ENCODE measurements at regions not wholly inside any gene's neighbourhood (a gene's known extent, or its start where the extent isn't known, plus 50 kb on each side); places are given as distances from the start of the nearest gene placed in this dataset.

- peak; percentile 83 to 91 for ATAC-seq (ENCODE audit: low FRiP score in 2 of 2)
- Histone ChIP-seq H3K4me3 (no peak overlapping the region), H3K4me1 (peaks cover 0 to 7% (median 0%) of the 10 kb centered on the region in 4 donors), H3K27me3 (no peaks in the 10 kb centered on the region), H3K36me3 (no peaks in the 10 kb centered on the region), H3K27ac (no peak overlapping the region), H3K9me3 (no peaks in the 10 kb centered on the region)
- TF ChIP-seq POLR2A (IDR thresholded peaks at IDR 0.05) (no peak), CTCF (IDR thresholded peaks at IDR 0.05) (peak; percentile 57 to 84 (median 76))
- DNase-seq, result peak in 1 of 2 donors; percentile 64
- 26 to 27% methylated on average over 4 of the region's 4 CpGs for whole genome bisulfite sequencing, 2 donors
Observed at GRCh38 chr5:42889311-42889933, 77.7 kb upstream of the SELENOP start.

GRCh38 chr5:42888771-42889170 lies 77.1 kb upstream of the SELENOP start:
- TF ChIP-seq EP300 (IDR thresholded peaks at IDR 0.05) (no peak), POLR2A (IDR thresholded peaks at IDR 0.05) (no peak), POLR2AphosphoS5 (IDR thresholded peaks at IDR 0.05) (no peak), CTCF (IDR thresholded peaks at IDR 0.05) (no peak)
- H3K4me3 ChIP-seq, result no peak overlapping the region
- no peaks in the 10 kb centered on the region for H3K9me3 ChIP-seq
- no peak for DNase-seq
- H3K27me3 ChIP-seq, result no peaks in the 10 kb centered on the region
- H3K4me1 ChIP-seq, result peaks cover 0 to 7% (median 0%) of the 10 kb centered on the region in 4 donors
- no peaks in the 10 kb centered on the region for H3K36me3 ChIP-seq
- ATAC-seq (ENCODE audit: low FRiP score in 2 of 2), result no peak
- no peak overlapping the region for H3K27ac ChIP-seq
- 65 to 66% methylated on average over 7 of the region's 7 CpGs for WGBS, 2 donors

- DNase-seq (no peak), ATAC-seq (ENCODE audit: low FRiP score in 2 of 2) (no peak)
- Histone ChIP-seq H3K27ac (no peak overlapping the region), H3K4me3 (no peak overlapping the region), H3K9me3 (no peaks in the 10 kb centered on the region), H3K4me1 (peaks cover 0 to 7% (median 0%) of the 10 kb centered on the region in 4 donors), H3K27me3 (no peaks in the 10 kb centered on the region), H3K36me3 (no peaks in the 10 kb centered on the region)
- WGBS, 2 donors, result 33 to 41% methylated on average over 1 of the region's 1 CpG
- no peak for TF ChIP-seq POLR2A (IDR thresholded peaks at IDR 0.05)
- no peak for TF ChIP-seq POLR2AphosphoS5 (IDR thresholded peaks at IDR 0.05)
- no peak for TF ChIP-seq CTCF (IDR thresholded peaks at IDR 0.05)
Observed at GRCh38 chr5:42887575-42887974, 75.9 kb upstream of the SELENOP start.

- TF ChIP-seq POLR2AphosphoS5 (IDR thresholded peaks at IDR 0.05), result no peak
- no peak for TF ChIP-seq POLR2A (IDR thresholded peaks at IDR 0.05)
- TF ChIP-seq EP300 (IDR thresholded peaks at IDR 0.05), result no peak
- no peak for TF ChIP-seq CTCF (IDR thresholded peaks at IDR 0.05)
- Histone ChIP-seq H3K4me3 (no peak overlapping the region), H3K9me3 (no peaks in the 10 kb centered on the region), H3K4me1 (peaks cover 0 to 7% (median 0%) of the 10 kb centered on the region in 4 donors), H3K27me3 (no peaks in the 10 kb centered on the region), H3K36me3 (no peaks in the 10 kb centered on the region), H3K27ac (no peak overlapping the region)
- ATAC-seq (ENCODE audit: low FRiP score in 2 of 2), result peak in 1 of 2 donors; percentile 59
- WGBS, 2 donors, result 70 to 71% methylated on average over 6 of the region's 6 CpGs
- no peak for DNase-seq
Observed at GRCh38 chr5:42887097-42887496, 75.4 kb upstream of the SELENOP start.

GRCh38 chr5:42886635-42887034 lies 74.9 kb upstream of the SELENOP start:
- H3K27ac ChIP-seq, result no peak overlapping the region
- WGBS, 2 donors, result 23 to 44% methylated on average over 1 of the region's 1 CpG
- H3K9me3 ChIP-seq, result no peaks in the 10 kb centered on the region
- ATAC-seq (ENCODE audit: low FRiP score in 2 of 2) (peak in 1 of 2 donors; percentile 48), DNase-seq (no peak)
- H3K36me3 ChIP-seq, result no peaks in the 10 kb centered on the region
- no peaks in the 10 kb centered on the region for H3K27me3 ChIP-seq
- H3K4me3 ChIP-seq, result no peak overlapping the region
- peaks cover 0 to 7% (median 0%) of the 10 kb centered on the region in 4 donors for H3K4me1 ChIP-seq
- no peak for TF ChIP-seq EP300 (IDR thresholded peaks at IDR 0.05)
- no peak for TF ChIP-seq POLR2AphosphoS5 (IDR thresholded peaks at IDR 0.05)
- no peak for TF ChIP-seq CTCF (IDR thresholded peaks at IDR 0.05)
- no peak for TF ChIP-seq POLR2A (IDR thresholded peaks at IDR 0.05)
